Activated CD8-positive, alpha-beta memory T cell treated with anti-CD3 and anti-CD28 coated beads for 36 hours (primary cell): ENCODE measurements at regions not wholly inside any gene's neighbourhood (a gene's known extent, or its start where the extent isn't known, plus 50 kb on each side); places are given as distances from the start of the nearest gene placed in this dataset.

Experiments
- CTCF ChIA-PET: fragments of 350-600 bp; sonication (Branson Sonifier 250); formaldehyde crosslinking; loops from one replicate; lab custom pipeline; 2021; ENCODE audit warnings: antibody characterized with exemption; lab: Charles Lee
- POLR2A ChIA-PET: fragments of 350-600 bp; sonication (Branson Sonifier 250); formaldehyde crosslinking; loops from one replicate; lab custom pipeline; 2021; ENCODE audit warnings: antibody characterized with exemption; lab: Charles Lee

- ChIA-PET CTCF (no interaction called here), POLR2A (no interaction called here)
Observed at GRCh38 chr1:94654919-94655318, 113.4 kb upstream of the F3 start.

DNA sequence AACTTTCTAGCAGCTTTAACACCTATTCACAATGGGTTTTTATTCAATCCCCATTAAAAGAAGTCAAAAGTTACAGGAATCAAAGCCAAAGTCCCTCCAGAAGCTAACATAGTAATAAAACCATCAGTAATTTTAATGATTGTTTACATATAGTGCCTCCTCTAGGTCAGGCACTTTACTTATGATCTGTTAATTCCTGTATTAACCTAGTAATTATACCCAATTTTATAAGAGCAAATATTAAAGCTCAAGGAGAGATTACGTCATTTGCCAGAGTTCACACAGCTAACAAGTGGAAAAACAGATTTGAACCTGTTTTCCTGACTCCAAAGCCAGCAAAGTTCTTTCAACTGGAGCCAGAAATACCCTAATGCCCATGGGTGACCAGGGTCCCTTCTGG lies 112.9 kb upstream of the F3 start:
- ChIA-PET POLR2A (no interaction called here), CTCF (no interaction called here)

DNA sequence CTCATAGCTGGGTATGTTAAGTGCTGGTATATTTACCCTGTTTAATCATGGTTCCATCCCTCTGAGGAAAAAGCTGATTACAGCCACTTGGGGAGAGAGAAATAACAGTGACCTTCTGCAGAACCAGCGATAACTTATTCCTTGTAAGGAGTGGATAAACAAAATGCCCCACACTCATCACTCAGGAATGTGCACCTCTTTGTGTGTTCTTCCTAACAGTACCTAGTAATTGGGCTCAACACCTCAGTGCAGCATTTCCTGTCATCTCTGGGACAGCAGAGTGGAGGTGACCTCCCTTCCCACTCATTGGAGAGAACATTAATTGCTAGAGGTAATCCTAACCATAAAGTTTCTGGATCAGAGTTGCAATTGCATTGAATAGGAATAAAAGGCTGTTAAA lies 112.5 kb upstream of the F3 start:
- CTCF ChIA-PET, result no interaction called here
- POLR2A ChIA-PET, result no interaction called here

GRCh38 chr1:94653454-94653853 lies 111.9 kb upstream of the F3 start:
- CTCF ChIA-PET, result interaction anchor here (0.6 kb wide), 1 partner anchor 347 kb away, joined by 5 read pairs; no protein-coding TSS in a partner anchor
- POLR2A ChIA-PET, result no interaction called here

- CTCF ChIA-PET, result no interaction called here
- POLR2A ChIA-PET, result no interaction called here
Observed at GRCh38 chr1:94651076-94651475, 109.5 kb upstream of the F3 start.

DNA sequence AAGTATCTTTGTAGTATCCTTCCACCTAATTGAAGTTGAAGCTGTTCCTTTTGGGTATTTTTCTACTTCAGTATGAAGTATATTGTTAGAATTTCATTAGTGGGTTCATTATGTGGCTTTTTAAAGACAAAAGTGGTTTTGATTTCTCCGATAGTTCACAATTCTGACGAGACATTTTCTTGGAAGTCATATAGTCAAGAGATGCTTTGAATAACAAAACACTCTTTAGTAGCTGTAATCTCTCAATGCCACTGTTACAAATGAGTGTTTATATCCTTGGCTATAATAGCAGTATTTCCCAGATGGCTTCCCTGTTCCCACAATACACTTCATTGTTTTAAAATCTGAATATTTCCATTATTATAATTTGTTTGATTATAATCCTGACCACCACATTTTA lies 108.7 kb upstream of the F3 start:
- CTCF ChIA-PET, result no interaction called here
- POLR2A ChIA-PET, result no interaction called here

- ChIA-PET POLR2A (no interaction called here), CTCF (interaction anchor here (0.5 kb wide), 1 partner anchor 336 kb away, joined by 3 read pairs; no protein-coding TSS in a partner anchor)
Observed at GRCh38 chr1:94648225-94649007, 106.9 kb upstream of the F3 start.

DNA sequence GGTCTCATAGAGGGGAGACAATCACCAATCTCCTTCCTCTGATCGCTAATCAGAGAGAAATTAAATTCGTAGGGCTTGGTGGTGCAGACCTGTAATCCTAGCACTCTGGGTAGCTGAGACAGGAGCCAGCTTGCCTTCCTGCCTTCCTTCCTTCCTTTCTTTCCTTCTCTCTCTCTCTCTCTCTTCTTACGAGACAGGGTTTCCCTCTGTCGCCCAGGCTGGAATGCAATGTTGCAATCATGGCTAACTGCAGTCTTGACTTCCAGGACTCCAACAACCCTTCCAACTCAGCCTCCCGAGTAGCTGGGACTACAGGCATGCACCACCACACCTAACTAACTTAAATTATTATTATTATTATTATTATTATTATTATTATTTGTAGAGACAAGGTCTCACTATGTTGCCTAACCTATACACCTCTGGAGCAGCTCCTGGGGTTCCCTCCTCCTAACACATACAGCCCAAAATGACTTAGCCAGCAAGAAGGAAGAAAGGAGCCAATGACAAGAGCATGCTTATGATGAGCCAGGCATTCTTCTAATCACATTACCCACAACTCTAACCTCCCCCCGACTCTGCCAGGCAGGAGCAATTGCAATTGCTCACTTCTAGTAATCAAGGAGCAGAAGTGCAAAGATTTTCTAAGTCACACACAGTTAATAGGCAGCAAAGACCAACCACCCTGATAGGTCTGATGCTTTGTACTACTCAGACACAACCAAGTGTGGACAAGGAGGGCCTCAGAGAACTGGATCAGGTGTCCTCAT lies 105.4 kb upstream of the F3 start:
- CTCF ChIA-PET, result no interaction called here
- POLR2A ChIA-PET, result no interaction called here

DNA sequence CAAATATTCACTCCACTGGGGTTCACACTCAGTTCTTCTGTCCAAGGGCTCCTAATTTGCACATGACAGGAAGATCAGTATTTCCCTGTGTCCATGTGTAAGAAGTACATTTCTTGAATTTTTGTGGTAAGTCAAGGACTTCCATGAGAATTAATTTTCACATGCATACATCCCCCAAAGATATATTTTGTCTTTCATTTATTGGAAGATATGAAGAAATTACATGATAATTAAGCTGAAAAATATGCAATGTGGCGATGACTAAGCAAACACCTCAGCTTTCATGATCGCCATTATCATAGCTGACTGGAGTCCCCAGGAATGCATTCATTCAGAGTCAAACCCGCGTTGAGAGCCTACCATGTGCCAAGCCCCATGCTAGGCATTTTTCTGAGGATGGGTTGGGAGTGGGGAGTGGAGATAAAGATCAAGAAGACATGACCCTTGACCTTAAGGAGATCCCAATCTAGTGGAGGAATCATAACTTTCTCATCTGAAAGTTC lies 104.6 kb upstream of the F3 start:
- CTCF ChIA-PET, result no interaction called here
- POLR2A ChIA-PET, result no interaction called here

DNA sequence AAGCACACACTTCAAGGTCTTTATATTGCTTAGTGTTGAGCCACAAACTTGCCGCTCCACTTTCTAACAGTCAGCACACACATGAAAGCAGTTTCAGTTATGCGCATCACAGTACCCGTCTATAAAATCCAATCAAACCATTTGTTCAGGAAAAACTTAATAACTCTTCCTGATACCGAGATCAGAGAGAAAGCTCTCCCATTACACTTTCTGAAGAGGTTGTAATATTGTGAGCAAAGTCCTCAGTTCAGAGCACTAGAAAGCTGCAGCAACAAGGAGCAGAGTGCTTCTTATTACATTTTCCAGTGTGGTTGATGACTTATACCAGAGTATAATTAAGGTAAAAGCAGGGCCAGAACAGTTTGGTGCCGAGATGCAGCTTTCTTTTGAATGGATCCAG lies 102.8 kb upstream of the F3 start:
- ChIA-PET POLR2A (no interaction called here), CTCF (no interaction called here)

GRCh38 chr1:94643819-94644218 lies 102.3 kb upstream of the F3 start:
- ChIA-PET CTCF (no interaction called here), POLR2A (no interaction called here)

DNA sequence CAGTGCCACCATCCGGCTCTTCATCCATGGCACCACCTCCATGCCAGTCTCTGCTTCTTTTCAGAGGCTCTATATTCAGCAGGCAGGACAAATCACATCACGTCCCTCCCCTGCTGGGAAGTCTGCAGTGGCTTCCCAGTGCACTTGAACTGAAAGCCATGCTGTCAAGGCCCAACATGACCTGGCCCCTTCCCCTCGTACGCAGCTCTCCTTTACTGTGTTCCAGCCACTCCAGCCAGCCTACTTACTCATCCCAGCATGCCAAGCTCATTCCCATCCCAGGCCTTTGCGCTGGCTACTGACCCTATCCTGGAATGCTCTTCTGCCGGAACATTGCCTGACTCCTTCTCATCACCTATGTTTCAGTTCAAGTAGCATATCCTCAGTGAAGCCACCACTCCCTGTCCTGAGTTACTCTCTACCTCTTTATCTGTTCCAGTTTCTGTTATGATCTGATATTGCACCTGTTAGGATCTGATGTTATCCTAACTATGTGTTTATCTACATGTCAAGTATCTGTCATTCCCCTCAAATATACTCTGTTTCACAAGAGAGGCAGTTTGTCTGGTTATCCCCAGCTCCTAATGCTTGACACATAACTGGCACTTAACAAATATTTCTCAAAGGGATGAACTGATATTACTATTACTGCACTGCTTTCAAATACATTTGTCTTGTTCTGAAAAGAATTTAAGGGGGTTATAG lies 101.2 kb upstream of the F3 start:
- POLR2A ChIA-PET, result no interaction called here
- CTCF ChIA-PET, result no interaction called here

GRCh38 chr1:94641990-94642389 lies 100.4 kb upstream of the F3 start:
- POLR2A ChIA-PET, result no interaction called here
- CTCF ChIA-PET, result no interaction called here

DNA sequence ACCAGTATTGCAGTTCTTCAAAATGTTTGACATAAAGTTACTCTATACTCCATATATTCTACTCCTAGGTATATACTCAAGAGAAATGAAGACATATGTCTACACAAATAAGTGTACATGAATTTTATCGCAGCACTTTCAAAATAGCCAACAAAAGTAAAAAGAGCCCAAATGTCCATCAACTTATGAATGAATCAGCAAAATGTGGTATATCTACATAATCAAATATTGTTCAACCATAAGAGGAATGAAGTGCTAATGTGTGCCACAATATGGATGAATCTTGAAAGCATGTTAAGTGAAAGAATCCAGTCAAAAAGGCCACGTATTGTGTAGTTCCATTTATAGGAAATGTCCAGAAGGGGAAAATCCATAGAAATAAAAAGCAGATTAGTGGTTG lies 98.6 kb upstream of the F3 start:
- POLR2A ChIA-PET, result no interaction called here

DNA sequence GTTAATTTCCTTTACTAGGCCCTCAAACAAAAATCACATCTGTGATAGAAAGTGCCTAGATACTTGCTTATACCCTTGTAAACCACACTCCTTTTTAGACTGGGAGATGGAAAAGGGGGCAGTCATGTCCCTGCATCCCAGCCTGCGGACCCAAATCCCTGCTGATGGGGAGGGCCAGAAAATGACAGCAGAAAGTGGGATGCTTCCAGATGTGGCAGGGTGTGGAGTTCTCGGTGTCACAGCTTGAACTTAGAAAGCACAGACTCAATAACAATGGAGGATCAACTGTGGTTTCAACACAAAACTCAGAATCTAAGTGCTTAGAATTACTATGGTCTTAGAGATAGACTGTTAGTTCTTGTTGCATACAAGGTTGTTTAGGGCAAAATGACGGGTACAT lies 95.6 kb upstream of the F3 start:
- POLR2A ChIA-PET, result no interaction called here
- CTCF ChIA-PET, result interaction anchor here (0.6 kb wide), 1 partner anchor 368 kb away, joined by 3 read pairs; no protein-coding TSS in a partner anchor

More for the DNA sequence above, 98.6 kb upstream of the F3 start:
- CTCF ChIA-PET, result no interaction called here

DNA sequence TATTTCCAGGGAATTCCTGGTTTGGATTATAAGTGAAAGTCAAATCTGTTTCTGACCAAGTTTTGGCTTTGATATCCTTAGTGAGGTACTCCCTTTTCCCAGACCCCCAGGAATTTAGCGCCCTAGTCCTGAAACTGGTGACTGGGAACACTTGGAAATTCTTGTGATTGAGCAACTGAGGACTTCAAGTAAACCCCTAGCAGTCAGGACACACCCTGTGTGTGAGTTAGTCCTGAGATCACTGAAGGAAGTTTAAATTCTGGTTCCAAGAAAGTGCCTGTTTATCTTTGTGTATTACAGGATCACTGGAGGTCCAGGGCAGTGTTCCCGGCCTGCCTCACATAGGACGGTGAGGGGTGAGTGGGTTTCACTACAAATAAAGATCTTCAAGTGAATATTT lies 95.1 kb upstream of the F3 start:
- ChIA-PET CTCF (interaction anchor here (0.6 kb wide), 1 partner anchor 367 kb away, joined by 3 read pairs; no protein-coding TSS in a partner anchor), POLR2A (no interaction called here)

GRCh38 chr1:94636100-94636499 lies 94.5 kb upstream of the F3 start:
- CTCF ChIA-PET, result interaction anchor here (1.2 kb wide), 1 partner anchor 20 kb away, joined by 3 read pairs; no protein-coding TSS in a partner anchor
- POLR2A ChIA-PET, result no interaction called here

DNA sequence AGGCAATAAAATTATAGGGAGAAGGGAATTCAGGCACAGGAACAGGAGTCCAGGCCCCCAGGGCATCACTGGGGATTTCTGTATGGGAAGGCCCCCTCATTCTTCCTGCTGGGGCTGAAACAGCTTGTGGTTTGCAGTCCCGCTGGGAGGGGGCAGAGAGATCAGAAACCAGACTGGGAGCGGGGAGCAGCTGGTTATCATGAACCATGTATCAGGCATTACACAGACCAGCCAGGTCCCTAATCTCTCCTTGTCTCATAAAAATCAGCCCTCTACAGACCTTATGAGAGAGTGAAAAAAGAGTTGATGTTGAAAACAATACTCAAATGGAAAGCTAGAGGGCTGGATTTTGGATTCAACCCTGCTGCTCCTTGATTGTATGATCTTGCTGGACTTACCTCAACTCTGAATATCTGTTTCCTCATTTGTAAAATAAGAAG lies 93.4 kb upstream of the F3 start:
- ChIA-PET CTCF (interaction anchor here (1.2 kb wide), 1 partner anchor 19 kb away, joined by 3 read pairs; no protein-coding TSS in a partner anchor), POLR2A (no interaction called here)

DNA sequence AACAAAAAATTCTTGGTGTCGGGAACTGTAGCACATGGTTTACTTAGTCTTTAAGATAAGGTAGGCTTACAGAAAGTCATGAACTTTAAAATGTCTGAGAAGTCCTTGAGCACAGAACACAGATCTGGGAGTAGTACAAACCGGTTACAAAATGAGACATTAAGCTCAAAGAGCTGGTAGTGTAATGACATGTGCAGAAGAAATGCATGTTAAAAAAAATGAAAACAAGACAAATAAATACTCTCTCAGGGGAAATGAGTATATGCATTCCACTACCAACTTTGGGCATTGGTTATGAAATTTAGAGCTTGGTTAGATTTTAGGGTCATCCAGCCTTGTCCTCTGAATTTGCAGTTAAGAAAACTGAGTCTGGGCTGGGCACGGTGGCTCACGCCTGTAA lies 91.5 kb upstream of the F3 start:
- CTCF ChIA-PET, result no interaction called here
- POLR2A ChIA-PET, result no interaction called here
